H9 (cell line): ENCODE measurements at regions not wholly inside any gene's neighbourhood (a gene's known extent, or its start where the extent isn't known, plus 50 kb on each side); places are given as distances from the start of the nearest gene placed in this dataset.

ENCODE experiments used
- DNase-seq: peaks from one replicate; pipeline ENCODE4 v3.0.0-alpha.2; 2017
- H2AFZ ChIP-seq: one replicate; pipeline ENCODE4 v1.6.1; 2013; ENCODE audit warnings: mild to moderate bottlenecking, low read length, control low read depth, moderate library complexity
- H2AK5ac ChIP-seq: 2 replicates; pipeline ENCODE4 v1.6.1; 2013; ENCODE audit warnings: low read length, control low read depth, mixed read lengths; ENCODE audit not compliant: insufficient read length
- H2BK120ac ChIP-seq: one replicate; pipeline ENCODE4 v1.6.1; 2013; ENCODE audit warnings: low read depth, mild to moderate bottlenecking, low read length, control low read depth, inconsistent platforms; ENCODE audit not compliant: poor library complexity, severe bottlenecking
- H2BK12ac ChIP-seq: 2 replicates; pipeline ENCODE4 v1.6.1; 2013; ENCODE audit warnings: low read length, control low read depth, mixed read lengths, low read depth; ENCODE audit not compliant: insufficient read length
- H2BK15ac ChIP-seq: 2 replicates; pipeline ENCODE4 v1.6.1; 2013; ENCODE audit warnings: low read depth, low read length, control low read depth
- H2BK20ac ChIP-seq: one replicate; pipeline ENCODE4 v1.6.1; 2013; ENCODE audit warnings: low read depth, mild to moderate bottlenecking, low read length, control low read depth, inconsistent platforms; ENCODE audit not compliant: poor library complexity, severe bottlenecking
- H2BK5ac ChIP-seq: 2 replicates; pipeline ENCODE4 v1.6.1; 2013; ENCODE audit warnings: low read length, control low read depth, mixed read lengths; ENCODE audit not compliant: insufficient read length
- H3K14ac ChIP-seq: 2 replicates; pipeline ENCODE4 v1.6.1; 2013; ENCODE audit warnings: low read length, control low read depth; ENCODE audit not compliant: insufficient read depth
- H3K18ac ChIP-seq: 2 replicates; pipeline ENCODE4 v1.6.1; 2013; ENCODE audit warnings: low read depth, mild to moderate bottlenecking, mixed read lengths, low read length, control low read depth; ENCODE audit not compliant: insufficient read length
- H3K23ac ChIP-seq: 2 replicates; pipeline ENCODE4 v1.6.1; 2013; ENCODE audit warnings: low read length, control low read depth, mixed read lengths, low read depth; ENCODE audit not compliant: insufficient read length
- H3K23me2 ChIP-seq: 2 replicates; pipeline ENCODE4 v1.6.1; 2013; ENCODE audit warnings: low read depth, mild to moderate bottlenecking, mixed read lengths, low read length, control low read depth; ENCODE audit not compliant: insufficient read length, poor library complexity, severe bottlenecking
- H3K27ac ChIP-seq: 2 replicates; pipeline ENCODE4 v1.5.1; 2013; ENCODE audit warnings: low read length, control low read depth, mixed read lengths, low read depth; ENCODE audit not compliant: insufficient read length
- H3K27me3 ChIP-seq: 2 replicates; pipeline ENCODE4 v1.6.1; 2013; ENCODE audit warnings: low read length, control low read depth, inconsistent platforms; ENCODE audit not compliant: insufficient read depth
- H3K4ac ChIP-seq: 2 replicates; pipeline ENCODE4 v1.6.1; 2013; ENCODE audit warnings: low read depth, mild to moderate bottlenecking, control low read depth, inconsistent platforms, low read length, moderate library complexity
- H3K4me1 ChIP-seq: 2 replicates; pipeline ENCODE4 v1.6.1; 2013; ENCODE audit warnings: low read length, control low read depth, inconsistent platforms; ENCODE audit not compliant: insufficient read depth
- H3K4me2 ChIP-seq: 2 replicates; pipeline ENCODE4 v1.6.1; 2013; ENCODE audit warnings: low read length, control low read depth, mixed read lengths; ENCODE audit not compliant: insufficient read length, insufficient read depth
- H3K56ac ChIP-seq: 2 replicates; pipeline ENCODE4 v1.6.1; 2013; ENCODE audit warnings: low read depth, mild to moderate bottlenecking, mixed read lengths, low read length, control low read depth; ENCODE audit not compliant: insufficient read length
- H3K79me1 ChIP-seq: 2 replicates; pipeline ENCODE4 v1.6.1; 2013; ENCODE audit warnings: low read depth, mild to moderate bottlenecking, moderate library complexity, low read length, control low read depth, inconsistent platforms; ENCODE audit not compliant: insufficient read depth, poor library complexity, severe bottlenecking
- H3K79me2 ChIP-seq: 2 replicates; pipeline ENCODE4 v1.6.1; 2013; ENCODE audit warnings: low read length, control low read depth, inconsistent platforms; ENCODE audit not compliant: insufficient read depth
- H3K9ac ChIP-seq: 2 replicates; pipeline ENCODE4 v1.6.1; 2013; ENCODE audit warnings: low read length, control low read depth, mixed read lengths; ENCODE audit not compliant: insufficient read length; ENCODE audit errors: extremely low read depth
- H3K9me3 ChIP-seq: one replicate; pipeline ENCODE4 v1.6.1; 2013; ENCODE audit warnings: low read depth, low read length, inconsistent platforms; ENCODE audit not compliant: control insufficient read depth
- H3T11ph ChIP-seq: one replicate; pipeline ENCODE4 v1.6.1; 2013; ENCODE audit warnings: mild to moderate bottlenecking, low read length, control low read depth, inconsistent platforms
- H4K20me1 ChIP-seq: one replicate; pipeline ENCODE4 v1.6.1; 2013; ENCODE audit not compliant: control insufficient read depth, insufficient read length, insufficient read depth
- H4K5ac ChIP-seq: 2 replicates; pipeline ENCODE4 v1.6.1; 2013; ENCODE audit warnings: low read depth, mild to moderate bottlenecking, mixed read lengths, low read length, control low read depth; ENCODE audit not compliant: insufficient read length
- H4K8ac ChIP-seq: replicated peaks from 2 replicates; pipeline ENCODE4 v1.6.1; 2013; ENCODE audit warnings: low read length, control low read depth, mixed read lengths, low read depth; ENCODE audit not compliant: insufficient read length
- H4K91ac ChIP-seq: 2 replicates; pipeline ENCODE4 v1.6.1; 2013; ENCODE audit warnings: low read depth, mild to moderate bottlenecking, moderate library complexity, mixed read lengths, low read length, control low read depth; ENCODE audit not compliant: insufficient read length
- H3K27ac Mint-ChIP-seq, 3 experiments: 2 replicates in 2 of 3; 3 replicates in 1 of 3; pipeline ENCODE4 v1.8.0; 2020 to 2021; ENCODE audit warnings: mixed read lengths in 3 of 3, mild to moderate bottlenecking in 1 of 3, moderate library complexity in 1 of 3
- H3K27me3 Mint-ChIP-seq: 2 replicates; pipeline ENCODE4 v1.8.0; 2021; ENCODE audit warnings: low read depth, mild to moderate bottlenecking, moderate library complexity, mixed read lengths
- H3K36me3 Mint-ChIP-seq, 3 experiments: 2 replicates in 2 of 3; 3 replicates in 1 of 3; pipeline ENCODE4 v1.8.0; 2020 to 2021; ENCODE audit warnings: low read depth in 3 of 3, mixed read lengths in 3 of 3; ENCODE audit not compliant: insufficient read depth in 1 of 3
- H3K4me1 Mint-ChIP-seq, 2 experiments: 2 replicates each; pipeline ENCODE4 v1.8.0; 2020; ENCODE audit warnings: mixed read lengths in 2 of 2
- H3K4me3 Mint-ChIP-seq, 2 experiments: 2 replicates in 1 of 2; 3 replicates in 1 of 2; pipeline ENCODE4 v1.8.0; 2020 to 2021; ENCODE audit warnings: mild to moderate bottlenecking in 2 of 2, mixed read lengths in 2 of 2, moderate library complexity in 1 of 2
- H3K9me3 Mint-ChIP-seq, 2 experiments: 2 replicates in 1 of 2; 3 replicates in 1 of 2; pipeline ENCODE4 v1.8.0; 2020; ENCODE audit warnings: mild to moderate bottlenecking in 2 of 2, mixed read lengths in 2 of 2, moderate library complexity in 1 of 2
- CTCF ChIP-seq: fragments of 200-600 bp; sonication (generic); conservative IDR thresholded peaks from 3 replicates; pipeline ENCODE4 v1.8.0; 2021; ENCODE audit warnings: antibody characterized with exemption, mild to moderate bottlenecking
- WGBS: extraction: QIAGEN DNeasy Blood & Tissue Kit; methylation state at CpG from one replicate; pipeline ENCODE4 v1.1.7; 2013; ENCODE audit warnings: missing lambda C conversion rate, low lambda C conversion rate, mixed read lengths; ENCODE audit not compliant: insufficient read length; ENCODE audit errors: extremely low coverage; 5-methylcytosine and 5-hydroxymethylcytosine counted together

- no CpG with 5 or more reads among the region's 2 CpGs for WGBS
- H3K9me3 ChIP-seq = no peaks in the 10 kb centered on the region
Observed at GRCh38 chr1:157247005-157247763, 109.0 kb upstream of the ETV3 start.

More at GRCh38 chr1:157247005-157247763, 109.0 kb upstream of the ETV3 start:
- H3K23ac ChIP-seq = no peak overlapping the region
- no peak overlapping the region for H2BK20ac ChIP-seq
- H3K4me1 ChIP-seq = no peaks in the 10 kb centered on the region
- no peaks in the 10 kb centered on the region for H3K79me2 ChIP-seq
- H3K27ac Mint-ChIP-seq = no peak overlapping the region
- no peaks in the 10 kb centered on the region for H3K27me3 Mint-ChIP-seq
- H4K20me1 ChIP-seq = no peaks in the 10 kb centered on the region
- no peak overlapping the region for H2BK120ac ChIP-seq
- no peak for TF ChIP-seq CTCF
- no peak overlapping the region for H2BK5ac ChIP-seq
- no peak overlapping the region for H3K27ac ChIP-seq
- H3T11ph ChIP-seq = no peak overlapping the region
- DNase-seq = no peak
- H3K79me1 ChIP-seq = no peaks in the 10 kb centered on the region
- no peak overlapping the region for H3K9ac ChIP-seq
- no peaks in the 10 kb centered on the region for H3K23me2 ChIP-seq
- H2BK15ac ChIP-seq = no peak overlapping the region
- no peak overlapping the region for H2AFZ ChIP-seq
- H3K4me2 ChIP-seq = no peak overlapping the region
- H2AK5ac ChIP-seq = no peak overlapping the region
- H4K5ac ChIP-seq = no peak overlapping the region
- H3K18ac ChIP-seq = no peak overlapping the region
- H3K36me3 Mint-ChIP-seq = no peaks in the 10 kb centered on the region; a peak in 1 of 7 replicates
- no peak overlapping the region for H3K56ac ChIP-seq
- H4K8ac ChIP-seq = no peak overlapping the region
- H2BK12ac ChIP-seq = no peak overlapping the region
- no peak overlapping the region for H4K91ac ChIP-seq
- no peaks in the 10 kb centered on the region for H3K27me3 ChIP-seq
- peaks cover 0 to 3% of the 10 kb centered on the region in 2 experiments; a peak in 2 of 5 replicates for H3K9me3 Mint-ChIP-seq
- no peak overlapping the region for H3K4me3 Mint-ChIP-seq
- no peak overlapping the region for H3K14ac ChIP-seq
- H3K4me1 Mint-ChIP-seq = no peaks in the 10 kb centered on the region
- no peak overlapping the region for H3K4ac ChIP-seq
